ENCODE measurements at regions not wholly inside any gene's neighbourhood (a gene's known extent, or its start where the extent isn't known, plus 50 kb on each side); places are given as distances from the start of the nearest gene placed in this dataset.

- in situ Hi-C loops (cut with HindIII; ENCODE audit: low pct_unique_long_range_greater_than_20kb, low sequenced_read_pairs), result no loop called here
- no peak for DNase-seq (ENCODE audit: low read depth)
Observed at GRCh38 chr9:121550041-121550440, 50.4 kb upstream of the GGTA1 start.

- in situ Hi-C loops (cut with HindIII; ENCODE audit: low pct_unique_long_range_greater_than_20kb, low sequenced_read_pairs), result no loop called here
- peak; percentile 82 for DNase-seq (ENCODE audit: low read depth)
Observed at GRCh38 chr9:121550569-121551512, 51.2 kb upstream of the GGTA1 start.

- no peak for DNase-seq (ENCODE audit: low read depth)
- in situ Hi-C loops (cut with HindIII; ENCODE audit: low pct_unique_long_range_greater_than_20kb, low sequenced_read_pairs), result no loop called here
Observed at GRCh38 chr9:121551985-121552753, 52.5 kb upstream of the GGTA1 start.

- no peak for DNase-seq (ENCODE audit: low read depth)
- in situ Hi-C loops (cut with HindIII; ENCODE audit: low pct_unique_long_range_greater_than_20kb, low sequenced_read_pairs), result no loop called here
Observed at GRCh38 chr9:121556082-121556481, 56.4 kb upstream of the GGTA1 start.

- in situ Hi-C loops (cut with HindIII; ENCODE audit: low pct_unique_long_range_greater_than_20kb, low sequenced_read_pairs), result no loop called here
- peak; percentile 87 for DNase-seq (ENCODE audit: low read depth)
Observed at GRCh38 chr9:121556580-121556979, 56.9 kb upstream of the GGTA1 start.

- DNase-seq (ENCODE audit: low read depth), result peak; percentile 86
- in situ Hi-C loops (cut with HindIII; ENCODE audit: low pct_unique_long_range_greater_than_20kb, low sequenced_read_pairs), result no loop called here
Observed at GRCh38 chr9:121557581-121558447, 58.2 kb upstream of the GGTA1 start.

- in situ Hi-C loops (cut with HindIII; ENCODE audit: low pct_unique_long_range_greater_than_20kb, low sequenced_read_pairs), result no loop called here
- DNase-seq (ENCODE audit: low read depth), result no peak
Observed at GRCh38 chr9:121558473-121558872, 58.8 kb upstream of the GGTA1 start.

- in situ Hi-C loops (cut with HindIII; ENCODE audit: low pct_unique_long_range_greater_than_20kb, low sequenced_read_pairs), result no loop called here
- DNase-seq (ENCODE audit: low read depth), result peak; percentile 80
Observed at GRCh38 chr9:121559183-121559582, 59.5 kb upstream of the GGTA1 start.

- no peak for DNase-seq (ENCODE audit: low read depth)
- in situ Hi-C loops (cut with HindIII; ENCODE audit: low pct_unique_long_range_greater_than_20kb, low sequenced_read_pairs), result no loop called here
Observed at GRCh38 chr9:121560921-121561320, 61.3 kb upstream of the GGTA1 start.

- in situ Hi-C loops (cut with HindIII; ENCODE audit: low pct_unique_long_range_greater_than_20kb, low sequenced_read_pairs), result no loop called here
- no peak for DNase-seq (ENCODE audit: low read depth)
Observed at GRCh38 chr9:121561385-121562222, 62.0 kb upstream of the GGTA1 start.

GRCh38 chr9:121562301-121562700, 62.7 kb upstream of the GGTA1 start:
- DNase-seq (ENCODE audit: low read depth), result no peak
- in situ Hi-C loops (cut with HindIII; ENCODE audit: low pct_unique_long_range_greater_than_20kb, low sequenced_read_pairs), result no loop called here

GRCh38 chr9:121563425-121563824, 63.8 kb upstream of the GGTA1 start:
- no peak for DNase-seq (ENCODE audit: low read depth)
- in situ Hi-C loops (cut with HindIII; ENCODE audit: low pct_unique_long_range_greater_than_20kb, low sequenced_read_pairs), result no loop called here

GRCh38 chr9:121563881-121564460, 64.3 kb upstream of the GGTA1 start:
- no peak for DNase-seq (ENCODE audit: low read depth)
- in situ Hi-C loops (cut with HindIII; ENCODE audit: low pct_unique_long_range_greater_than_20kb, low sequenced_read_pairs), result no loop called here

GRCh38 chr9:121564504-121565260, 65.0 kb upstream of the GGTA1 start:
- DNase-seq (ENCODE audit: low read depth), result no peak
- in situ Hi-C loops (cut with HindIII; ENCODE audit: low pct_unique_long_range_greater_than_20kb, low sequenced_read_pairs), result no loop called here

- DNase-seq (ENCODE audit: low read depth), result no peak
- in situ Hi-C loops (cut with HindIII; ENCODE audit: low pct_unique_long_range_greater_than_20kb, low sequenced_read_pairs), result no loop called here
Observed at GRCh38 chr9:121566481-121567465, 67.1 kb upstream of the GGTA1 start.
